Spleen (tissue), 11 donors: ENCODE measurements at regions not wholly inside any gene's neighbourhood (a gene's known extent, or its start where the extent isn't known, plus 50 kb on each side); places are given as distances from the start of the nearest gene placed in this dataset.

Experiments used
- DNase-seq: peaks from one replicate; pipeline ENCODE4 v3.0.0-alpha.2; 2020
- H3K27ac ChIP-seq, 8 donors: fragments of 200-600 bp; sonication (generic) in 7 of 8; 1 replicate in 4 of 8; 2 replicates in 4 of 8; pipeline versions ENCODE4 v1.5.0 to v1.8.0; 2016 to 2021; ENCODE audit warnings: inconsistent platforms in 4 of 8, mild to moderate bottlenecking in 4 of 8, moderate library complexity in 1 of 8
- H3K27me3 ChIP-seq, 7 donors: fragments of 200-600 bp; sonication (generic) in 6 of 7; replicated peaks in 1 of 7; 1 replicate in 4 of 7; 2 replicates in 3 of 7; pipeline versions ENCODE4 v1.5.0 to v1.8.0; 2016 to 2021; ENCODE audit warnings: inconsistent platforms in 3 of 7, mild to moderate bottlenecking in 1 of 7
- H3K36me3 ChIP-seq, 6 donors: fragments of 200-600 bp; sonication (generic) in 5 of 6; 1 replicate in 4 of 6; 2 replicates in 2 of 6; pipeline versions ENCODE4 v1.5.0 to v1.8.0; 2016 to 2021; ENCODE audit warnings: inconsistent platforms in 2 of 6
- H3K4me1 ChIP-seq, 6 donors: fragments of 200-600 bp; sonication (generic) in 5 of 6; 1 replicate in 3 of 6; 2 replicates in 3 of 6; pipeline versions ENCODE4 v1.5.0 to v1.8.0; 2016 to 2021; ENCODE audit warnings: inconsistent platforms in 3 of 6
- H3K4me3 ChIP-seq, 8 donors: fragments of 200-600 bp; sonication (generic) in 7 of 8; 1 replicate in 4 of 8; 2 replicates in 4 of 8; pipeline versions ENCODE4 v1.5.0 to v1.8.0; 2016 to 2021; ENCODE audit warnings: inconsistent platforms in 4 of 8, mild to moderate bottlenecking in 4 of 8, moderate library complexity in 2 of 8
- H3K9me3 ChIP-seq, 8 donors: fragments of 200-600 bp; sonication (generic) in 7 of 8; 1 replicate in 4 of 8; 2 replicates in 4 of 8; pipeline versions ENCODE4 v1.5.0 to v1.8.0; 2016 to 2021; ENCODE audit warnings: inconsistent platforms in 4 of 8
- POLR2A ChIP-seq, 3 donors: fragments of 450-650 bp; IDR thresholded peaks; one replicate each; pipeline ENCODE4 v1.5.1; 2017; ENCODE audit warnings: antibody characterized with exemption in 3 of 3, mild to moderate bottlenecking in 1 of 3
- POLR2AphosphoS5 ChIP-seq, 3 donors: sonication (generic); formaldehyde crosslinking; IDR thresholded peaks; one replicate each; pipeline ENCODE4 v1.5.1; 2017; ENCODE audit warnings: antibody characterized with exemption in 3 of 3
- WGBS, 5 donors: extraction: QIAGEN DNeasy Blood & Tissue Kit in 3 of 5; methylation state at CpG; one replicate each; pipeline versions ENCODE4 v1.1.5 to v1.1.7; 2013 to 2018; 5-methylcytosine and 5-hydroxymethylcytosine counted together
- intact Hi-C: fragments of 100-400 bp; cut with DNase I; formaldehyde crosslinking; loops from one replicate; pipeline ENCODE4 v1.15.0; 2023; ENCODE audit warnings: low total_unique reads
- TF ChIP-seq, protein P1 (sequence below), 11 experiments: fragments of 200-600 bp in 7 of 11; fragments of 450-650 bp in 4 of 11; sonication (generic) in 4 of 11; IDR thresholded peaks in 8 of 11; conservative IDR thresholded peaks in 3 of 11; 1 replicate in 7 of 11; 2 replicates in 4 of 11; pipeline versions ENCODE4 v1.4.0 to v1.8.0; 2016 to 2021; ENCODE audit warnings: antibody characterized with exemption in 11 of 11, inconsistent platforms in 4 of 11, mild to moderate bottlenecking in 1 of 11
- donor health status: healthy with polysubstance abuse.
- donor health status: DM: no; HTN: no; CAD: no; lungs with moderate emphysema.
- donor health status: DM: no; HTN: no; CAD: no.
- donor health status: Bipolar disorder and iron deficiency.
- donor health status: healthy.
- donor health status: DM: no; HTN: no; CAD: no.
- donor health status: DM: yes; HTN: yes; CAD: no.

DNA sequence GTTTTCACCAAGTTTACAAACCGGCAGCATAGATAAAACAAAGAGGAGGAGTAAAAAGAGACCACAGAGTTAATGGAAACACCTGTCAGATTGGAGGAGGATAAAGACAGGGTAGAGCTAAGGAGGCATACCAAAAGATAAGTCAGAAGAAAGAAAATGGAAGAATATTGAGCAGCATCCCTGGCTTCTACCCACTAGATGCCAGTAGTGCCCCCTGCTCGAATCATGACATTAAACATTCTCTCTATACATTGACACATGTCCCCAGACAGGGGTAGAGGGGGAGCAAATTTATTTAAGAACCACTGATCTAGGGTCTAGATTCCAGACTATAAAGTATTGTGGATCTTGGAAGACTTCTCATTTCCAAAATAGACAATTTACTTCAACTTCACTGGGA lies 159.8 kb upstream of the ETAA1 start:
- TF ChIP-seq POLR2A (IDR thresholded peaks at IDR 0.05) (no peak), POLR2AphosphoS5 (IDR thresholded peaks at IDR 0.05) (no peak)
- TF ChIP-seq, protein P1, sequence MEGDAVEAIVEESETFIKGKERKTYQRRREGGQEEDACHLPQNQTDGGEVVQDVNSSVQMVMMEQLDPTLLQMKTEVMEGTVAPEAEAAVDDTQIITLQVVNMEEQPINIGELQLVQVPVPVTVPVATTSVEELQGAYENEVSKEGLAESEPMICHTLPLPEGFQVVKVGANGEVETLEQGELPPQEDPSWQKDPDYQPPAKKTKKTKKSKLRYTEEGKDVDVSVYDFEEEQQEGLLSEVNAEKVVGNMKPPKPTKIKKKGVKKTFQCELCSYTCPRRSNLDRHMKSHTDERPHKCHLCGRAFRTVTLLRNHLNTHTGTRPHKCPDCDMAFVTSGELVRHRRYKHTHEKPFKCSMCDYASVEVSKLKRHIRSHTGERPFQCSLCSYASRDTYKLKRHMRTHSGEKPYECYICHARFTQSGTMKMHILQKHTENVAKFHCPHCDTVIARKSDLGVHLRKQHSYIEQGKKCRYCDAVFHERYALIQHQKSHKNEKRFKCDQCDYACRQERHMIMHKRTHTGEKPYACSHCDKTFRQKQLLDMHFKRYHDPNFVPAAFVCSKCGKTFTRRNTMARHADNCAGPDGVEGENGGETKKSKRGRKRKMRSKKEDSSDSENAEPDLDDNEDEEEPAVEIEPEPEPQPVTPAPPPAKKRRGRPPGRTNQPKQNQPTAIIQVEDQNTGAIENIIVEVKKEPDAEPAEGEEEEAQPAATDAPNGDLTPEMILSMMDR (IDR thresholded peaks at IDR 0.05 in 8 of 11, conservative IDR thresholded peaks at IDR 0.05 in 3 of 11) = no peak
- H3K27me3 ChIP-seq = no peaks in the 10 kb centered on the region
- 63 to 80% (median 76%) methylated on average over 2 of the region's 2 CpGs for WGBS, 5 donors
- no peak for DNase-seq
- intact Hi-C loops = no loop called here
- H3K4me3 ChIP-seq = no peak overlapping the region
- no peaks in the 10 kb centered on the region for H3K4me1 ChIP-seq
- H3K27ac ChIP-seq = no peak overlapping the region
- H3K36me3 ChIP-seq = no peaks in the 10 kb centered on the region
- no peaks in the 10 kb centered on the region for H3K9me3 ChIP-seq

DNA sequence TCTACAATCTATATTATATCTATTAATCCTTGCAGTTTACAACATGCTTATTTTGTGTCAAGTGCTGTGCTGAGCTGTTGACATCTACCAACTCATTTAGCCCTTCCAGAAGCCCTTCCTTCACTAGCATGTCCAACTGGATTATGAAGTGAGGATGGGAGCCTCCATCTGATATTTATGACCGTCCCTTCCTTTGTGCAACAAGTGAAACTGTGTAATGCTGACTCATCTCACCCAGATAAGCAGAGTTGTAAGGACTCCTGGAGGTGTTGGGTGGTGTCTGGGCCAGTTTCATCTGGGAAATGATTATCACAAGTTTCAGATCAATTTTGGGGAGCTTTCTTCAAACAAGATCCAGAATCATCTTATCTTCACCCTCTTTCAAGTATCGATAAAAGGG lies 156.6 kb upstream of the ETAA1 start:
- 84 to 96% (median 93%) methylated on average over 2 of the region's 2 CpGs for WGBS, 5 donors
- no peak overlapping the region for H3K4me3 ChIP-seq

DNA sequence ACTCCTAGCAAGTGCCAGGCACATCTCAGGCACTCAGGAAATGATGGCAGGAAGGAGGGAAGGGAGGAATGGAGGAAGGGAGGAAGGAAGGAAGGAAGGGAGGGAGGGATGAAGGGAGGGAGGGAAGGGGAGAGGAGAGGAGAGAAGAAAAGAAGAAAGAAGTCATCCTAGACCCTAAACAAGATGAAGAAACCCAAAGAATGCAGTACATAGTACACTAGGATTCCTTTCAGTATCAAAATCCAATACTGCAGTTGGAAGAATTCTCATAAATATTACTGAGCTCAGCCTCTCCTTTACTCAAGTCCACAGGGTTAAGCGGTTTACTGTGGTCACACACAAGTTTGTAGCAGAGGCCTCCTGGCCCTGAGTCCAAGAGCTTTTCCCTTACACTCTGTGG lies 155.7 kb upstream of the ETAA1 start:
- no peak overlapping the region for H3K27ac ChIP-seq
- no peak for TF ChIP-seq POLR2A (IDR thresholded peaks at IDR 0.05)
- TF ChIP-seq, protein P1 (IDR thresholded peaks at IDR 0.05 in 8 of 11, conservative IDR thresholded peaks at IDR 0.05 in 3 of 11) = no peak
- no peak for TF ChIP-seq POLR2AphosphoS5 (IDR thresholded peaks at IDR 0.05)
- intact Hi-C loops = no loop called here
- no peak for DNase-seq
- no peaks in the 10 kb centered on the region for H3K4me1 ChIP-seq
- H3K4me3 ChIP-seq = no peak overlapping the region
- H3K27me3 ChIP-seq = no peaks in the 10 kb centered on the region
- no peaks in the 10 kb centered on the region for H3K36me3 ChIP-seq
- 75 to 96% (median 82%) methylated on average over 1 of the region's 1 CpG for WGBS, 5 donors
- no peaks in the 10 kb centered on the region for H3K9me3 ChIP-seq

More for the DNA sequence above, 156.6 kb upstream of the ETAA1 start:
- Histone ChIP-seq H3K9me3 (no peaks in the 10 kb centered on the region), H3K27me3 (no peaks in the 10 kb centered on the region), H3K27ac (no peak overlapping the region), H3K4me1 (no peaks in the 10 kb centered on the region), H3K36me3 (no peaks in the 10 kb centered on the region)
- TF ChIP-seq POLR2A (IDR thresholded peaks at IDR 0.05) (no peak), POLR2AphosphoS5 (IDR thresholded peaks at IDR 0.05) (no peak)
- TF ChIP-seq, protein P1 (IDR thresholded peaks at IDR 0.05 in 8 of 11, conservative IDR thresholded peaks at IDR 0.05 in 3 of 11) = no peak
- intact Hi-C loops = no loop called here
- no peak for DNase-seq

DNA sequence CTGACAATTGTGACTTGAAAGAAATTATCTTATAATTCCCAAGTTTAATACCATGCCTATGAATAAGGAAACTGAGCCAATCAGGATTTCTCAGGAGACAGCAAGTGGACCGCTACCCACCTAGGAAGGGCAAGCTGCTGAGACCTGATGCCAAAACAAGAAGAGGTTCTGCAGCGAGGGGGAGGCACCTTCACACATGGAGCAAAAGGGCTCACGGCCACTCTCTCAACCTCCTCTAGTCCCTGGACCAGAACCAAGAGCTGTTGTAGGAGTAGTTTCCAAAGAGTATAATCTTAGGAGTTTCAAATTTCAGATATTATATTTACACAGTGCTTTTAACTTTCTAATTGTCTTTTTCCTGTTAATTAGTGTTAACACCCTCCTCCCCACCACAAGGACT lies 154.7 kb upstream of the ETAA1 start:
- no peak overlapping the region for H3K27ac ChIP-seq
- H3K4me3 ChIP-seq = no peak overlapping the region
- DNase-seq = no peak
- no peaks in the 10 kb centered on the region for H3K4me1 ChIP-seq
- no peaks in the 10 kb centered on the region for H3K9me3 ChIP-seq
- H3K27me3 ChIP-seq = no peaks in the 10 kb centered on the region
- WGBS, 5 donors = 79 to 86% (median 81%) methylated on average over 3 of the region's 3 CpGs
- intact Hi-C loops = no loop called here
- TF ChIP-seq, protein P1 (IDR thresholded peaks at IDR 0.05 in 8 of 11, conservative IDR thresholded peaks at IDR 0.05 in 3 of 11) = no peak
- TF ChIP-seq POLR2AphosphoS5 (IDR thresholded peaks at IDR 0.05) (no peak), POLR2A (IDR thresholded peaks at IDR 0.05) (no peak)
- no peaks in the 10 kb centered on the region for H3K36me3 ChIP-seq
